K562 (cell line): ENCODE measurements at regions not wholly inside any gene's neighbourhood (a gene's known extent, or its start where the extent isn't known, plus 50 kb on each side); places are given as distances from the start of the nearest gene placed in this dataset.

Source experiments
- ATAC-seq: fragments of 200-7000 bp; cut with Tn5 transposase; 3 replicates; pipeline ENCODE4 v1.9.1; 2020; ENCODE audit warnings: moderate library complexity
- BruUV-seq: library from RNA; stranded (reverse); fragments of 400-500 nt; replicated peaks from 2 replicates; lab custom pipeline; 2021; lab: Mats Ljungman, UMichigan
- CTCF ChIA-PET: fragments of 300-600 bp; formaldehyde crosslinking; extraction: SDS; loops from one replicate; lab custom pipeline; 2021; ENCODE audit warnings: low intra/inter-chr PET ratio; lab: Yijun Ruan, JAX
- POLR2A ChIA-PET: fragments of 300-600, 350-650 bp; sonication (Branson Sonifier 250); formaldehyde crosslinking; extraction: SDS; loops from one replicate; lab custom pipeline; 2021; ENCODE audit warnings: antibody characterized with exemption, inconsistent platforms; lab: Yijun Ruan, JAX
- DNase-seq, 4 experiments: peaks; one replicate each; pipeline versions ENCODE4 v3.0.0 to v3.0.0-alpha.2; 2011 to 2018; ENCODE audit warnings: low spot score in 3 of 4, mixed read lengths in 3 of 4; ENCODE audit errors: extremely low read depth in 1 of 4
- FAIRE-seq: peaks from 2 replicates; lab custom pipeline; 2011; peaks lifted over from hg19 to GRCh38; lab: Jason Lieb, UNC
- H2AFZ ChIP-seq: 2 replicates; pipeline ENCODE4 v1.6.0; 2011; ENCODE audit warnings: low read depth, low read length, control low read depth, inconsistent platforms
- H3K27ac ChIP-seq: fragments of 200-600 bp; 3 replicates; pipeline ENCODE4 v1.8.0; 2011; ENCODE audit warnings: low read depth, mild to moderate bottlenecking, control low read depth, inconsistent platforms, low read length, moderate library complexity, mixed read lengths; ENCODE audit errors: extremely low read depth
- H3K27me3 ChIP-seq, 2 experiments: fragments of 300-600 bp in 1 of 2; 2 replicates in 1 of 2; 3 replicates in 1 of 2; pipeline versions ENCODE4 v1.6.0 to v1.8.0; 2011; ENCODE audit warnings: inconsistent platforms in 2 of 2, low read length in 2 of 2, mild to moderate bottlenecking in 1 of 2, mixed read lengths in 1 of 2, moderate library complexity in 1 of 2; ENCODE audit not compliant: control insufficient read depth in 2 of 2, insufficient read depth in 2 of 2
- H3K36me3 ChIP-seq: fragments of 300-600 bp; 3 replicates; pipeline ENCODE4 v1.8.0; 2011; ENCODE audit warnings: mild to moderate bottlenecking, low read length, inconsistent platforms; ENCODE audit not compliant: control insufficient read depth, insufficient read depth
- H3K4me1 ChIP-seq, 2 experiments: fragments of 200-600 bp in 1 of 2; replicated peaks in 1 of 2; 2 replicates in 1 of 2; 3 replicates in 1 of 2; pipeline versions ENCODE4 v1.5.1 to v1.8.0; 2011; ENCODE audit warnings: inconsistent platforms in 2 of 2, low read length in 2 of 2, mild to moderate bottlenecking in 1 of 2, mixed read lengths in 1 of 2, moderate library complexity in 1 of 2; ENCODE audit not compliant: control insufficient read depth in 2 of 2, insufficient read depth in 2 of 2
- H3K4me2 ChIP-seq: 2 replicates; pipeline ENCODE4 v1.6.1; 2011; ENCODE audit warnings: low read length, control low read depth, inconsistent platforms, mixed read lengths; ENCODE audit not compliant: insufficient read depth
- H3K4me3 ChIP-seq: fragments of 200-600 bp; sonication (generic), shearing (Covaris generic); 2 replicates; pipeline ENCODE4 v1.5.1; 2016; ENCODE audit warnings: control low read depth, inconsistent platforms
- H3K79me2 ChIP-seq: fragments of 200-600 bp; 3 replicates; pipeline ENCODE4 v1.8.0; 2011; ENCODE audit warnings: low read length, inconsistent platforms; ENCODE audit not compliant: control insufficient read depth, insufficient read depth
- H3K9ac ChIP-seq, 2 experiments: 2 replicates each; pipeline versions ENCODE4 v1.6.0 to v1.6.1; 2011; ENCODE audit warnings: low read depth in 2 of 2, low read length in 2 of 2, control low read depth in 1 of 2, inconsistent platforms in 1 of 2, mild to moderate bottlenecking in 1 of 2, mixed read lengths in 1 of 2; ENCODE audit not compliant: insufficient read depth in 1 of 2
- H3K9me1 ChIP-seq: one replicate; pipeline ENCODE4 v1.6.0; 2011; ENCODE audit warnings: inconsistent platforms, mild to moderate bottlenecking, low read length, moderate library complexity; ENCODE audit not compliant: control insufficient read depth, insufficient read depth
- H3K9me3 ChIP-seq: replicated peaks from 2 replicates; pipeline ENCODE4 v1.5.1; 2011; ENCODE audit warnings: low read depth, low read length, inconsistent platforms; ENCODE audit not compliant: control insufficient read depth, insufficient read depth
- H4K20me1 ChIP-seq: replicated peaks from 2 replicates; pipeline ENCODE4 v1.6.1; 2011; ENCODE audit warnings: low read length, inconsistent platforms, mixed read lengths; ENCODE audit not compliant: control insufficient read depth, insufficient read depth
- BACH1 ChIP-seq: fragments of 200-800 bp; sonication (Bioruptor generic); IDR thresholded peaks from 2 replicates; pipeline ENCODE4 v1.6.1; 2016; ENCODE audit warnings: missing genetic modification characterization, missing compliant biosample characterization
- EP300 ChIP-seq: IDR thresholded peaks from 2 replicates; pipeline ENCODE4 v1.6.1; 2012; ENCODE audit warnings: low read length, improper control_type of control experiment
- HNRNPLL ChIP-seq: fragments of 200-400 bp; formaldehyde crosslinking; IDR thresholded peaks from 2 replicates; pipeline ENCODE4 v1.6.1; 2017; ENCODE audit warnings: low read length, low read depth, mild to moderate bottlenecking; ENCODE audit not compliant: poor library complexity, severe bottlenecking
- RBM25 ChIP-seq: fragments of 200-400 bp; formaldehyde crosslinking; IDR thresholded peaks from 2 replicates; pipeline ENCODE4 v1.6.1; 2018; ENCODE audit warnings: low read length, low read depth, moderate library complexity; ENCODE audit not compliant: severe bottlenecking
- WGBS: fragments of 100-300 bp; shearing (Covaris generic); methylation state at CpG from one replicate; pipeline ENCODE4 v1.1.6; 2016; ENCODE audit warnings: low coverage, mixed read lengths; ENCODE audit not compliant: insufficient coverage; ENCODE audit errors: missing lambda C conversion rate; 5-methylcytosine and 5-hydroxymethylcytosine counted together
- in situ Hi-C: fragments of 300-500 bp; cut with MboI; formaldehyde crosslinking; loops from 4 replicates; pipeline ENCODE4 v1.15.0; 2018; ENCODE audit warnings: inconsistent platforms, mixed read lengths
- intact Hi-C: fragments of 100-400 bp; cut with micrococcal nuclease; formaldehyde crosslinking; loops from 2 replicates; pipeline ENCODE4 v1.14.2; 2022
- TF ChIP-seq, protein P1 (sequence below): fragments of 450-650 bp; IDR thresholded peaks from 2 replicates; pipeline ENCODE4 v1.6.1; 2017; ENCODE audit warnings: antibody characterized with exemption, mild to moderate bottlenecking
- TF ChIP-seq, protein P2 (sequence below): IDR thresholded peaks from 2 replicates; pipeline ENCODE4 v1.6.1; 2016; ENCODE audit warnings: missing genetic modification characterization, missing compliant biosample characterization

DNA sequence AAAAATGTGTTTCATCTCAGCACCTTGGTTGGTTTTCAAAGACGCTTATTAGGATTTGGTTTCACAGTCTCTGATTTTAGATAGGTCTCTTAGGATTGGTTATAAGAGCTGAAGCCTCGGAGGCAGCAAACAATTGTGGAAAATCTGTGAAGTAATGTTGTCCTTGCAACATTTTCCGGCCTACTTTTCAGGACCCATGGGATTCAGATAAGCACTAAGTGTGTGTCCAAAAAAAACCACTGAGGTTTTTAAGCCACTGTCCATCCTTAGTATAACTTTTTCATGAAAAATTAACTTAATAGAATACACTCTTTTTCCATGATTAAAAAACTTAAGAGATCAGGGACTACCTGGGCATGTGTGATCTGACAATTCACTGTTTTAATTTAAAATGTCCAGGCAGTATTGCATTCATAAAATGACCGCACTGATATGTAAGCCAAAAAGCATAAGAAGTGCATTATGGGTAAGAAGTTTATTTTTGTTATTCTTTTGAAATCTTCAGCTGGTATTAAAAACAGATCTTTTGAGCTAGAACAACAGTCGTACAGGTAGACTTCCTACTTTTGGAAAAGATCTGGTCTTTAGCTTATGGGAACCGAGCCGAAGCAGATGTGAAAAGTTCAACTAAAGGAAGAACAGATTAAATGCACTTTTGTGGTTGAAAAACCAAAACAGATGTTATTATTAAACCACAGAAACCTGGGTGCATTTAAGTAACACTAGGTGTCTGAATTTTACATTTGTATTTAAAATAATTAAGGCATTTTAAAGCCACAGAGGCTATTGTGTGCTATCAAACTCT is 479.4 kb upstream of the ZEB2 start:
- H2AFZ ChIP-seq: no peak overlapping the region
- H3K4me1 ChIP-seq: no peaks in the 10 kb centered on the region
- no peak overlapping the region for H3K4me3 ChIP-seq
- H3K9me3 ChIP-seq: no peaks in the 10 kb centered on the region
- WGBS: 63% methylated on average over 7 of the region's 7 CpGs
- H3K79me2 ChIP-seq: no peaks in the 10 kb centered on the region
- no peak for FAIRE-seq
- ATAC-seq: no peak
- no peaks in the 10 kb centered on the region for H4K20me1 ChIP-seq
- ChIA-PET POLR2A (no interaction called here), CTCF (no interaction called here)
- intact Hi-C loops: no loop called here
- H3K36me3 ChIP-seq: no peaks in the 10 kb centered on the region
- no peaks in the 10 kb centered on the region for H3K9me1 ChIP-seq
- no TSS peak for BruUV-seq
- H3K27ac ChIP-seq: no peak overlapping the region
- DNase-seq: no peak
- in situ Hi-C loops: no loop called here
- H3K27me3 ChIP-seq: no peaks in the 10 kb centered on the region
- no peak overlapping the region for H3K4me2 ChIP-seq
- TF ChIP-seq HNRNPLL (no peak), EP300 (no peak), RBM25 (no peak), BACH1 (tag) (no peak)
- TF ChIP-seq, protein P1, sequence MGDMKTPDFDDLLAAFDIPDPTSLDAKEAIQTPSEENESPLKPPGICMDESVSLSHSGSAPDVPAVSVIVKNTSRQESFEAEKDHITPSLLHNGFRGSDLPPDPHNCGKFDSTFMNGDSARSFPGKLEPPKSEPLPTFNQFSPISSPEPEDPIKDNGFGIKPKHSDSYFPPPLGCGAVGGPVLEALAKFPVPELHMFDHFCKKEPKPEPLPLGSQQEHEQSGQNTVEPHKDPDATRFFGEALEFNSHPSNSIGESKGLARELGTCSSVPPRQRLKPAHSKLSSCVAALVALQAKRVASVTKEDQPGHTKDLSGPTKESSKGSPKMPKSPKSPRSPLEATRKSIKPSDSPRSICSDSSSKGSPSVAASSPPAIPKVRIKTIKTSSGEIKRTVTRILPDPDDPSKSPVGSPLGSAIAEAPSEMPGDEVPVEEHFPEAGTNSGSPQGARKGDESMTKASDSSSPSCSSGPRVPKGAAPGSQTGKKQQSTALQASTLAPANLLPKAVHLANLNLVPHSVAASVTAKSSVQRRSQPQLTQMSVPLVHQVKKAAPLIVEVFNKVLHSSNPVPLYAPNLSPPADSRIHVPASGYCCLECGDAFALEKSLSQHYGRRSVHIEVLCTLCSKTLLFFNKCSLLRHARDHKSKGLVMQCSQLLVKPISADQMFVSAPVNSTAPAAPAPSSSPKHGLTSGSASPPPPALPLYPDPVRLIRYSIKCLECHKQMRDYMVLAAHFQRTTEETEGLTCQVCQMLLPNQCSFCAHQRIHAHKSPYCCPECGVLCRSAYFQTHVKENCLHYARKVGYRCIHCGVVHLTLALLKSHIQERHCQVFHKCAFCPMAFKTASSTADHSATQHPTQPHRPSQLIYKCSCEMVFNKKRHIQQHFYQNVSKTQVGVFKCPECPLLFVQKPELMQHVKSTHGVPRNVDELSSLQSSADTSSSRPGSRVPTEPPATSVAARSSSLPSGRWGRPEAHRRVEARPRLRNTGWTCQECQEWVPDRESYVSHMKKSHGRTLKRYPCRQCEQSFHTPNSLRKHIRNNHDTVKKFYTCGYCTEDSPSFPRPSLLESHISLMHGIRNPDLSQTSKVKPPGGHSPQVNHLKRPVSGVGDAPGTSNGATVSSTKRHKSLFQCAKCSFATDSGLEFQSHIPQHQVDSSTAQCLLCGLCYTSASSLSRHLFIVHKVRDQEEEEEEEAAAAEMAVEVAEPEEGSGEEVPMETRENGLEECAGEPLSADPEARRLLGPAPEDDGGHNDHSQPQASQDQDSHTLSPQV: no peak
- TF ChIP-seq, protein P2, sequence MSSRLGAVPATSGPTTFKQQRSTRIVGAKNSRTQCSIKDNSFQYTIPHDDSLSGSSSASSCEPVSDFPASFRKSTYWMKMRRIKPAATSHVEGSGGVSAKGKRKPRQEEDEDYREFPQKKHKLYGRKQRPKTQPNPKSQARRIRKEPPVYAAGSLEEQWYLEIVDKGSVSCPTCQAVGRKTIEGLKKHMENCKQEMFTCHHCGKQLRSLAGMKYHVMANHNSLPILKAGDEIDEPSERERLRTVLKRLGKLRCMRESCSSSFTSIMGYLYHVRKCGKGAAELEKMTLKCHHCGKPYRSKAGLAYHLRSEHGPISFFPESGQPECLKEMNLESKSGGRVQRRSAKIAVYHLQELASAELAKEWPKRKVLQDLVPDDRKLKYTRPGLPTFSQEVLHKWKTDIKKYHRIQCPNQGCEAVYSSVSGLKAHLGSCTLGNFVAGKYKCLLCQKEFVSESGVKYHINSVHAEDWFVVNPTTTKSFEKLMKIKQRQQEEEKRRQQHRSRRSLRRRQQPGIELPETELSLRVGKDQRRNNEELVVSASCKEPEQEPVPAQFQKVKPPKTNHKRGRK (tag): no peak
- no peak overlapping the region for H3K9ac ChIP-seq
